HG03097 (cell line): ENCODE measurements at regions not wholly inside any gene's neighbourhood (a gene's known extent, or its start where the extent isn't known, plus 50 kb on each side); places are given as distances from the start of the nearest gene placed in this dataset.
"Not testable (repeated sequence)": the region's sequence is repeated elsewhere in the genome, so short reads cannot be mapped to it uniquely, and the experiment has no call there.

ENCODE experiments used
- ATAC-seq: cut with Tn5 transposase; IDR thresholded peaks from one replicate; pipeline ENCODE4 v1.9.1; 2021; ENCODE audit not compliant: unreplicated experiment, low FRiP score

DNA sequence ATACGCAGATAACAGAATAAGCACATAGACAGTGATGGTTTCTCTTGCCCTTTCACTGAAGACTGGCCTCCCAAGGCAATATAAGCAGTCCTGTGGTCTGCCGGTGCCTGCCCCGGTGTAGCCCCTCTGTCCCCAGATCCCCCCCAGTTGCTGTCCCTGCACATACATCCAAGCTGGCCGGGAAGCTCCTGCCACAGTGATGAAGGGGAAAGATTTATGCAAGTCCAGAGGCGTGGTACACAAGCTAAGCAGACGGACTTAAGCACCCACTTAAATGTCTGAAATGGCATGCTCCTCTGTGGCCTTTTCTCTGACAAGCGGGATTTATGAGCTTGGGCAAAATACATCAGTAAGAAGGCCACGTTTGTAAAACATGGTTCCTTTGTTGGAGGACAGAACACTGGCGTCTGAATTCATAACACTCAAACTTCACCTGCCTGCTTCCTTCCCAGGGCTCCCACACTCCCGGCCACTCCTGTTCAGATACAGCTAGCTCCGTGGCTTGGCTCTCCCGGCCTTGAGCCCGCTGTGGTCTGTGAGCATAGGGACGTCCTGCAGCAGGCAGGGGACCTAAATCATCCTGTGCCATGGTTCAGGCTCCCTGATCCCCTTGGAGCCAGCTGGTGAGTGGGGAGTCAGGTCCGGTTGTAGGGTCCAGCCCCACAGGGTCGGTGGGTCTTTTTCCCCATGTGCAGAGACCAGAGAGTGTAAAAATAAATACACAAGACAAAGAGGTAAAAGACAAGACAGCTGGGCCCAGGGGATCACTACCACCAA, 61.7 kb upstream of the PPP2R2D start:
- no peak for ATAC-seq

DNA sequence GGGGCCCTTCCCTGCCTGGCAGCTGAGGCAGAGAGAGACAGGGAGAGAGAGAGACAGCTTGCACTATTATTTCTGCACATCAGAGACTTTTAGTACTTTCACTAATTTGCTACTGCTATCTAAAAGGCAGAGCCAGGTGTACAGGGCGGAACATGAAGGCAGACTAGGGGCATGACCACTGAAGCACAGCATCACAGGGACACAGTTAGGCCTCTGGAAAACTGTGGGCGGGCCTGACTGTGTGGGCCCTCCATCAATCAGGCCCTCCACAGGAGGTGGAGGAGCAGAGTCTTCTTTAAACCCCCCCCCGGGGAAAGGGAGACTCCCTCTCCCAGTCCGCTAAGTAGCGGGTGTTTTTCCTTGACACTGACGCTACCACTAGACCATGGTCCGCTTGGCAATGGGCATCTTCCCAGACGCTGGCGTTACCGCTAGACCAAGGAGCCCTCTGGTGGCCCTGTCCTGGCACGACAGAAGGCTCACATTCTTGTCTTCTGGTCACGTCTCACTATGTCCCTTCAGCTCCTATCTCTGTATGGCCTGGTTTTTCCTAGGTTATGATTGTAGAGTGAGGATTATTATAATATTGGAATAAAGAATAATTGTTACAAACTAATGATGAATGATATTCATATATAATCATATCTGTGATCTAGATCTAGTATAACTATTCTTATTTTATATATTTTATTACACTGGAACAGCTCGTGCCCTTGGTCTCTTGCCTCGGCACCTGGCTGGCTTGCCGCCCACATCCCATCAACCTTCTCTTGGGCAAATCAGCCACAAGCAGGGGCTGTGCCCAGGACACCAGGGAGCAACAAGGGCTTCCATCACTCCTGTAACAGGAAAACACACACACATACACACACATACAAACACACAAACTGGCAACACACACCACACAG, 60.7 kb upstream of the PPP2R2D start:
- ATAC-seq = not testable (repeated sequence)

DNA sequence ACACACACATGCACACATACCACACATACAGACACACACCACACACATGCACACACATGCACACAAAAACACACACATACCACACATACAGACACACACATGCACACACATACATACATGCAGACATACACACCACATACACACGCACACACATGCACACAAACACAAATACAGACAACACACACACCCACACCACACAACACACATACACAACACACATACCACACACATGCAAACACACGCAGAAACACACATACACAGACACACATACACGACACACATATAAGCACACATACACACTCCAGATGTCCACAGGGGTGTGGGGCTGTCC, 60.1 kb upstream of the PPP2R2D start:
- ATAC-seq = no peak

DNA sequence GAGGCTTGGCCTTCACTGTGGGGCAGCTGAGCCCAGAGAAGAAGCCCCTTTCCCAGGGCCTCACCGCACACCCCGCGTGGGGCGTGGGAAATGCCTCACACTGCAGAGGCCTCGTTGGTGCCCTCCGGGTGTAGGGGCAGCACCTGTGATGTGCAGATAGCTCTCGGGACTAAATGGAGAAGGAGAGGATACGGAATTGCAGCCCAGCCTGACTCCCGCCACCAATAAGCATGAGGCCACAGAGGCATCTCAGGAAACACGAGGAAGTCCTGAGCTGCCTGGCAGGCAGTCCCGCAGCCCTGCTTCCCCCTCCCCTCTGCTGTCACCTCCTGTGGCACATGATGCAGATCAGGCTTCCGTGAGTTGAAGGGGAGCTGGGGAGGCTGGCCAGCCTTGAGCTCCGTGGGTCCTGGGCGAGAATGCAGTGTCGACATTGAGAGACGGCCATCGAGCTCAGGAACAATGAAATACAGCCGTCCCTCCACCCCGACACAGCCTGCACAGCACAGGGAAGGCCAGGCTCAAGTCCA, 59.6 kb upstream of the PPP2R2D start:
- ATAC-seq = no peak

DNA sequence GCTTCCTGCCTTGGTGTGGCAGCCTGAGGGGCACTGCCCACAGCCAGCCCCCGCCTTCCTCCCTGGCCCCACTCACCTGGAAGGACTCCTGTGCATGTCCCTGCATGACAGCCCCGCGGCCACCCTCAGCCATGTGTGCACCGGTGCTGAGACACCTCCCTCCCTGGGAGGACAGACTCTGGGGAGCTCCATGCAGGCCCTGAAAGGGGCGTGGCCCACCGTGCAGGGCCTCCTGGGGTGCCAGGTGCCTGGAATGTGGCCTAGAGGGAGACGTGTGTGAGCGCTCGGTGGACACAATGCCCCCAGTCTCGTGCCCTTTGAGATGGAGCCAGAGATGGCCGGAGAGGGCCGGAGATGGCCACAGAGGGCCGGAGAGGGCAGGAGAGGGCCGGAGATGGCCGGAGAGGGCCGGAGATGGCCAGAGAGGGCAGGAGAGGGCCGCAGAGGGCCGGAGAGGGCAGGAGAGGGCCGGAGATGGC, 59.1 kb upstream of the PPP2R2D start:
- no peak for ATAC-seq

DNA sequence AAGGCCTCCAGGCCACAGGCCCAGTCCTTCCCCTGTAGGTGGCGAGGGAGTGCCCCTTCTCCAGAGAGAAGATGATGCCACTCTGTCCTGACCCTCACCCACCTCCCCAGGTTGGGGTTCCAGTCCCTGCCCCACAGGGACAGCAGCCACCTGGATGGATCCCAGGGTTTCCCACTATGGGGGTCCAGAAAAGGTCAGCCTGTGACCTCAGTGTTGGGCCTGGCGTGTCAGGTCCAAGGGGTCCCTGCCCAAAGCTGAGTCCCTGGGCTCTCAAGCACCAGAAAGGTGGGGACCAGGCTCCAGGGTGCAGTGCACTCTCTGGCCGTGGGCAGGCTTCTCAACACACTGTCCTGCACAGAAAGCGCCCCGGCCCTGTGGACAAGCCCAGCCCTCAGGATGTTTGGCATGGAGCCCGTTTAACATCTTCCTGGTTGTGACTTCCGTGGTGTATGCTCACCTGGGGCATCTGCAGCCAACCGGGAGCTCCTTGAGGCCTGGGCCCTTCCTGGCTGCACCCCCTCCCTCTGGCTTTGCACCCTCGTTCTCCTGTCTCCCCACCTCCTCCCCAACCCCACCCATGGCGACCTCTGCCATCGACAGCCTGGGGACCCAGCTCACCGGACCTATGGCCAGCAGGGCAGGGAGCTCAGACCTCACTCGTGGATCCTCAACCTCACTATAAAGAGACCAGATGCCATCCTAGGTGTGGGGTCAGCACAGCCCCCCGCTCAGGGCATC, 58.3 kb upstream of the PPP2R2D start:
- ATAC-seq = no peak

DNA sequence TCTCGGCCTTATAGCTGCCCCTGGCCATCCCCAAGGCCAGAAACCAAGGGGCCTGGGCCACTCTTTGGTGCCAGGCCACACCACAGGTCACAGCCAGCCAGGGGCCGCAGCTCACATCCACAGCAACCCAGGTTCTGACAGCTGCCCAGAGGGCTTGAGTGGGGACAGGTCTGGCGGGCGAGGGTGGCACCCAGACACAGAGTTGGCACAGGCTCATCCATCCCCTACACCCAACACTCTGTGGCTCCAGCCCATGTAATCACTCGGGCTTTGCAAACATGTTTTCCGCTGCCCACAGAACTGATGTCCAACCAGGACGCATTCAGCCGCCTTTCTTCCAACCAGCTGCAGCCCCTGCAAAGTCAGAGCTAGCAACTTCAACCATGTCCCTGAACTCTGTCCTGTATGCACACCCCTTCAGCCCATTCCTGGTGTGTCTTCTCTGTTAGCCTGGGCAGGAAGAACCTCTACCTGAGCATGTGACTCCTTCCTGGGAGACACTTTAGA, 57.7 kb upstream of the PPP2R2D start:
- ATAC-seq = no peak

DNA sequence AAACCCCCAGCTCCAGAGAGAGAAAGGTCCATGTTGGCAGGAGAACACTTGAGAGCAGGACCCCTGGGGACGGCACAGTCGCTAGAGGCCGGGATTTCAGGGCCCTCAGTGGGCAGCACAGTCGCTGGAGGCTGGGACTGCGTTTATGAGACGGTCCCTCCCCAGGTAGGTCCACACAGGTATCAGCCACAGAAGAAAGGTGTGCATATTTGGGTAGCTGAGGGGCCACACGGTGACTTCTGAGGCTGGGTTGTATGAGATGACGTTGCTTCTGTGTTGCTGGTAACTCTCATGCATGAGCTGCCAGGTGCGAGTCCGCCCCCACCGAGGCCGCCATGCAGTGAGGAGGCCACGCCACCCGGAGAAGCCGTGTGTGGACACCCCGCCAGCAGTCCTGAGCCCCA, 56.9 kb upstream of the PPP2R2D start:
- ATAC-seq = no peak

DNA sequence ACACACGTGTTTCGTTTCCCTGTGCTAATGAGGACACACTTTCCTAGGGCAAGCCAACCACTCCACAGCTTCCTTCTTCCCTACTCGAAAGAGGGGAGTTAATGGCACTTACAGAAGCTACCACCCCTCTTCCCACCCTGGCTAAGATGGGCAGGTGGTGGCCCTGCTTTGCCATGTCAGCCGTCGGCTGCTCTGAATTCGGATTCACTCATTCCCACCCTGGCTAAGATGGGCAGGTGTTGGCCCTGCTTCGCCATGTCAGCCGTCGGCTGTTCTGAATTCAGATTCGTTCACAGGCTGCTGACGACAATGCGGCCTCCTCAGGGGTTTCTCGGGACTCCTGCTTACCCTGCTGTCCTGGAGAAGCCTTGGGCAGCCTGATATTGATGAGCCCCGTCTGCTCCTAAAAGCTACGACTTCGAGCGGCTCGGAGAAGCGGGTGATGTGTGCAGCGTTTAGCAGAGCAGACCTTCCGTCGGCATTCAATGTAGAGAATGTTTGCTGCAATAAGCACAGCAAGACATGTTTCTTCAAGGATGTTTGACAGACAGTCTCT, 56.2 kb upstream of the PPP2R2D start:
- ATAC-seq = no peak

DNA sequence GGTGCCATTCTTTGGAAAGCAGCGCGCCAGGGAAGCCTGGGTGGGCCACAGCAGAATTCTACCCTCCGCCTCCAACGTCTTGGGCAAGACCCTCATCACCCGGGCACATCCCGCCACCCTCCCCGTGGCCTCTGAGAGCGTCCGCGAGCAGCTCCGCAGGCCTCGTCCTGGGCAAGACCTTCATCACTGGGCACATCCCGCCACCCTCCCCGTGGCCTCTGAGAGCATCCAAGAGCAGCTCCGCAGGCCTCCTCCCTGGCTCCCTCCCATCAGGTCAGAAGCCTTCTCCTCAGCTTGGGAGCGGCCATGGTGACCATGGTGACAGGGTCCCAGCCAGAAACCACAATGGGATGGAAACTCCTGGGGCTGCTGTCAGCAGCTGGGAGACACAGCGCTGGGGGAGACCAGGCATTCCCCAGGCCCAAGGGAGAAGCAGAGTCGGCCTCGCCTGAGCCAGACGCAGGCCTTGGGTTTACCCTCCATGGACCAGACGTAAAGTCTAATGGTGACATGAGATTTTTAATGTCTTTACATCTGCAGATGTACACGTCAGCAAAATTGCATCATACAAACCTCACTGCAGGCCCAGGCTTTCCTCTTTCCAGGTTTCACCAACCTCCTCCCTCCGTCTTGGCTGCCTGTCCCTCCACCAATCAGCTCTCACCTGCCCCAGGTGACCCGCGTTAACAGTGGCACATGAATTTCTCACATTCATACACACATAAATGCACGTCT, 55.1 kb upstream of the PPP2R2D start:
- ATAC-seq = no peak

DNA sequence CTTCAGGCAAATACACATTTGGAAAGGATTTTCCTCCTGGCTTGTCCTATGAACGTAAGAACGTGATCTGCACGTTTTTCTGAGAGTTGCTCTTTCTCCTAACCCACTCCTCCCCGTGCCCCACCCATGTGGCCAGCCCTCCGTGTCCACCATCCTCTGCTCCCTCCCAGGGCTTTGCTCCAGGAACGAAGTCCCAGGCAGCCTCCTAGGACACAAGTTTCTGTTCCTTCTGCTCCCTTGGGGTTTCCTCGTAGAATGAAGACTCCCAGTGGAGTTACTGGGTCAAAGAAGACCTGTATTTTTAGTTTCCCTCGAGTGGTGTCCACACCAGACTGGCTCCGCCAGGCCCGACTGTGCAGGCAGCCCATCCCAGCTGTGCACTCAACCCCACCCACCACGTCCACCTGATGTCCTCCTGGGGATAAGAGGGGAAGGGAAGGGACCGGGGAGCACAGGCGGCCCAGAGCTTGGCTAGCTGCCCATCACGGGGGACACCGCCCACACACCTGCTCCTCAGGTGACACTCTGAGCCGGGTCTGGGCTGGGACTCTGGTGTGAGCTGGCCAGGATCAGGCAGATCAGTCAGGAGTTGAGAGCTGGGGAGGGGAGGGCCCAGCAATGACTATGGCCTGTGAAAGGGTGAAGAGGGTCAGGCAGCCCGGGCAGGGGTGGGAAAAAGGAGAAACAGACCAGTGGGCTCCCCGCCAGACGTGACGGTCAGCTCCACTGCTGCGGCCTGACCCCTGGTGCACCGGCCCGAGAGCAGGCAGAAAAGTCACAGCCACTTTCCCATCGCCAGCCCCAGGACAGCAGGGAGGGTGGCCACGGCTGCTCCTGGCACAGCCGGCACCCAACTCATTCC, 54.3 kb upstream of the PPP2R2D start:
- no peak for ATAC-seq

DNA sequence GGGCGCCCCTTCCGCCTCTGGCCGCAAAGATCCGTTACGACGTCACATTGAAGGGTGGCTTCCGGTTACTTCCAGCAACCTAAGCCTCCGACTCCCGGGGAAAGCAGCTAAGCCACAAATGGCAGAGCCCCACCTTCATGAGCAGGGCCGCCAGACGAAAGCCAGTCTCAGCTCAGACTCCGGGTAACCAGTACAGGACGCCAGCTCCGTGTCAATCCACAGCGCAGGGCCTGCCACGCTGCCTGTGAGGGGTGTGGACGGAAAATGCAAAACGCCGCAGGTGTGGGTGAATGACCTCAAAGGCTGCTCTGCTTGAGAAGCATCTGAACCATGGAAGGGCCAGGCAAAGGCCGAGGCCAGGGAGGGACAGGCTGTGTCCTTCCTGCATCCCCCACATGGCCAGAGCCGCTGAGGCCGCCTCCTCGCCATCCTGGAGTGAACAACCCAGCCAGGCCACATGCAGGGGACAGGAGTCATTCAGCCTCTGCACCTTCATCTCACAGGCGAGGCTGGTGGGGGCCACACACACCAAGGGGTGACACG, 53.5 kb upstream of the PPP2R2D start:
- no peak for ATAC-seq

DNA sequence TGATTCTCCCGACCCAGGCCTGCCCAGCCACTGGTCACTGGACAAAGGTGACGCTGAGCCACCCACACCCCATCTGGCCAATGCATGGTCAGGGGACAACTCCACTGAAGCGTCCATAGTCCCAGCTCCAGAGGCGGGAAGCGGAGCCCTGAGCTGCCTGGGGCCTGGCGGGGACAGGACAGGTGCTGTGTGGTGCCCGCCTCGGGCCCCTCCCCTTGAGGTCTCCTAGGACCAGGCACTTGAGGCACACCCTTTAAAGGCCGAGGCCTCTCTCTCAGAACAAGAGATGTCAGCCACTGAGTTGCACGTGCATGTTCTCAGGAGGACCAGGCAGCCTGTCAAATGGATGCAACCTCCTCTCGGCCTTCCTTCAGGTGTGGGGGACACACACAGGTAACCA, 52.5 kb upstream of the PPP2R2D start:
- no peak for ATAC-seq

DNA sequence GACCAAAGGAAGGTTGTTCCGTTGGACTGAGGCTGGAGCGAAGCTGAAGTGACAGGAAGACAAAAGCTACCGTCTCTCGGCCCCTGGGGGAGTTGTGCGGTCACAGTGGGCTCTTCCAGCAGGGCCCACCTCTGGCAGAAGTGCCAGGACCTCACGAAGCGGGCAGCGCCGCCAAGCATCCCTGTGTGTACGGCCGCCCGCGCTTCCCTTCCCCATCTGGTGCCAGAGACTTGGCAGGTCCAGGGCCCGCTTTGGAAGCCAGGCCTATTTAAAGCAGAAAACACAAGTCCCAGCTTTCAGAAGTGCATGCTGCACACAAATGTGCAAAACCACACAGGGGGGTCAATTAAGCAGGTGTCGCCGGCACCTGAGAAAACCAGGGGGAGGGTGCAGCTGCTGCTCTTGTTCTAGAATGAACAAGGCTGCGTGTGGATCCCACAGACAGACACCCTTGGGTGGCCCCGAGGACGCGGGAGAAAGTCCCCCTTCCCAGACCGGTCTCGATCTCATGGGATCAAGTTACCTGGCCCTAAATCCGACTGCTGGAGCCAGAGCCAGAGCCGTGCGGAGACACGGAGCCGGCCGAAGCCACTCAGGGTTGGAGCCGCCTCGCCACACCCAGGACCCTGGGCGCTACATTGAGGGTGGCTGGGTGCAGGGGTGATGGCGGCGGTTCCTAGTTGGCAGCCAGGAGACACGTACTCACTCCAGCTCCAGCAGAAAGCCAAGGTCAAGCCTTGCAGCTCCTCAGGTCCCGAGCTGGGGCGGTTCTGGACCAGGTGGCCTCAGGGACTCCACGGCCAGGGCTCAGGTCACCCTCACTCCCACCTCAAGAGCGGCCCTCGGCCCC, 51.8 kb upstream of the PPP2R2D start:
- ATAC-seq = no peak

DNA sequence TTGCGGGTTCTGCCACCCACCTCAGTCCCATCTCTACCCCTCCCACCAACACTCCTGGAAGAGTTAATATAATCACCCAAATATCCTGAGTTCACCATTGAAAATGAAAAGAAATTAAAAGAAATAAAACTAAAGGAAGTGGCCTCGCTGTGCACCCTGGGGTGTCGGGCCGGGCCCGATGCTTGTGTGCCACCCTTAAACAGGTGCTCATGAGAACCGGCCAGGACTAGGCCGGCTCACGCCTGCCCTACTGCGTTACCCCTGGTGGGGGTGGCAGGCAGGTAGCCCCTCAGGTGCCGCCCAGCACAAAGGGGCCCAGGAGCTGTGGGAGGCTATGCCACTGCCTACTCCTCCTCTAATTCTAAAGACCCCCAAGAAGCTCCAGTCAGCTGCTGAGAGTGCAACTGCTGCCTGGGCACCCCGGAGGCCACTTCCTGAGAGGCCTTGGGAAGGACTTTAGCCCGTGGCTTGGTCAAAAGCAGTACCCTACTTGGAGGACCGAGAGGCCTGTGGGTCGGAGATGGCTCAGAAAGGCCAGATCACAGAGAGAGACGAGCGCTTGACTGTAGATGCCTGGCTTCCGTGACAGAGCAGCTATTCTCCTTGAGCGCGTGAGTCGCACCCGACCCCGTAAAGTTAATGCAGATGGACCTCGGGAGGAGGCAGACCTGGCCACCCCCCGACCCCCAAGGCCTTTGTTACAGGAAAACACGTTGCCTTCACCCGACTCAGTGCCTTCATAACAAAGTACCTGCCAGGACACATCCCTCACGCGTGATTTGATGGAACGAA, 51.0 kb upstream of the PPP2R2D start:
- no peak for ATAC-seq

DNA sequence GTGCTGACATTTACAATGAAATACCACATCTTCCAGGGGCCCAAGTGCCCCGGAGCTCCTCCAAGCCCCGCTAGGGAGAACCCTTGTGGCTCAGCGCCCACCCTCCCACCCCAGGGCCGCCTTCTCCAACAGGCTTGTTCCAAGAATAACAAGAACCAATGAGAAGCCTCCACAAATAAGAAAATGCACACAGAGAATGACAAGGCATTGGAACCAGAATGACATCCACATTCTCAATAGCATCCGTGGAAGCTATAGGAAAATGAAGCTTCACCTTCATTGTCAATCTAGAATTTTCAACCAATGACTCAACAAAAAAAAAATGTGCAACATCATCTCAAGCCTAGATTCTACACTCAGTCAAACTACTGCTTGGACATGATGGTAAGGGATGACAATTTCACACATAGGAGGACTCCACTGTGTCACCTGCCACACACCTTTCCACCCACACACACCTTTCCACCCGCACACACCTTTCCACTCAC, 50.4 kb upstream of the PPP2R2D start:
- ATAC-seq = no peak
